ENCODE measurements at regions not wholly inside any gene's neighbourhood (a gene's known extent, or its start where the extent isn't known, plus 50 kb on each side); places are given as distances from the start of the nearest gene placed in this dataset.

- Histone ChIP-seq H3K27ac (ENCODE audit: low read depth, low read length) (no peak overlapping the region), H3K36me3 (ENCODE audit: insufficient read depth, low read length) (no peaks in the 10 kb centered on the region), H3K4me3 (ENCODE audit: low read depth in 1 of 2, low read length in 2 of 2) (no peak overlapping the region), H3K4me1 (ENCODE audit: insufficient read depth, low read length) (no peaks in the 10 kb centered on the region), H3K9ac (ENCODE audit: low read length) (no peak overlapping the region), H3K27me3 (ENCODE audit: control insufficient read depth in 1 of 2, insufficient read depth in 2 of 2, low read length in 2 of 2) (no peaks in the 10 kb centered on the region), H3K9me3 (ENCODE audit: low read length) (no peaks in the 10 kb centered on the region)
Observed at GRCh38 chr11:92510591-92510990, 286.0 kb downstream of the FAT3 start.

GRCh38 chr11:92511522-92512203 is 287.0 kb downstream of the FAT3 start:
- Histone ChIP-seq H3K9ac (ENCODE audit: low read length) (no peak overlapping the region), H3K9me3 (ENCODE audit: low read length) (no peaks in the 10 kb centered on the region), H3K4me3 (ENCODE audit: low read depth in 1 of 2, low read length in 2 of 2) (no peak overlapping the region), H3K27ac (ENCODE audit: low read depth, low read length) (no peak overlapping the region), H3K36me3 (ENCODE audit: insufficient read depth, low read length) (no peaks in the 10 kb centered on the region), H3K27me3 (ENCODE audit: control insufficient read depth in 1 of 2, insufficient read depth in 2 of 2, low read length in 2 of 2) (no peaks in the 10 kb centered on the region), H3K4me1 (ENCODE audit: insufficient read depth, low read length) (no peaks in the 10 kb centered on the region)

DNA sequence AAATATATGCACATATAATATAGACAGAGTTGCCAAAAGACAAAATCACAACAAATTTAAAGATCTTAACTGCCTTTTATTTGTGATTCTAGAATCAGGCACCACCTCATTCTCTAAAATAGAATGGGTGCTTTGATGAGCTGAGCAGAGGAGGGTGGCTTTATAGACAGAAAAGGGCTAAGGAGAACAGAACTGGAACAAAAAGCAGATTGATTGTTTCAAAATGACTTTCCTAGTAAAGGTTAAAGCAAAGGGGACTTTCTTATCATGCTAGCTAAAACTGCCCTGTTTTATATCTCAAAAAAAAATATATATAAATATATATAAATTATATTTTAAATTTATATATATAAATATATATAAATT is 287.6 kb downstream of the FAT3 start:
- Histone ChIP-seq H3K9ac (ENCODE audit: low read length) (no peak overlapping the region), H3K27me3 (ENCODE audit: control insufficient read depth in 1 of 2, insufficient read depth in 2 of 2, low read length in 2 of 2) (no peaks in the 10 kb centered on the region), H3K9me3 (ENCODE audit: low read length) (no peaks in the 10 kb centered on the region), H3K36me3 (ENCODE audit: insufficient read depth, low read length) (no peaks in the 10 kb centered on the region), H3K27ac (ENCODE audit: low read depth, low read length) (no peak overlapping the region), H3K4me3 (ENCODE audit: low read depth in 1 of 2, low read length in 2 of 2) (no peak overlapping the region), H3K4me1 (ENCODE audit: insufficient read depth, low read length) (no peaks in the 10 kb centered on the region)

DNA sequence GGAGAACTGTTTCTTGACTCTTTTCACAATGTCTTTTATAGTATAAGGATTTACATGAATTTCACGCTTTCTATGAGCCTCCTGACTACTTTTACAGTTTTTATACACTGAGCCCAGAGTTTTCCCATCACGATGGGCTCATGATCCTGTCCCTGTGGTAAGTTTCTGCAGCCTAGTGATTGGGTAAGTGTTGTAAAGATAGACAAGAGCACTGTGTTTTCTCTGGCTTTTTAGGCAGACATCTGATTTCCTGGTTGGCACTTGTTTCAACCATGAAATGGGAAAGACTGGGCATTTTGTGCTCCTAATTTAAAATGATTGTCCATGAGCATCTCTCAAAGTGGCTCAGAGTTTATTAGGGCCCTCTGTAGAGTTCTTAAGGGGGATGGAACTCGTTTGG is 299.0 kb downstream of the FAT3 start:
- no peaks in the 10 kb centered on the region for H3K27me3 ChIP-seq (ENCODE audit: control insufficient read depth in 1 of 2, insufficient read depth in 2 of 2, low read length in 2 of 2)
- H3K27ac ChIP-seq (ENCODE audit: low read depth, low read length): no peak overlapping the region
- no peaks in the 10 kb centered on the region for H3K9me3 ChIP-seq (ENCODE audit: low read length)
- H3K36me3 ChIP-seq (ENCODE audit: insufficient read depth, low read length): no peaks in the 10 kb centered on the region
- no peaks in the 10 kb centered on the region for H3K4me1 ChIP-seq (ENCODE audit: insufficient read depth, low read length)
- no peak overlapping the region for H3K9ac ChIP-seq (ENCODE audit: low read length)
- H3K4me3 ChIP-seq (ENCODE audit: low read depth in 1 of 2, low read length in 2 of 2): no peak overlapping the region

- H3K9ac ChIP-seq (ENCODE audit: low read length): no peak overlapping the region
- H3K4me1 ChIP-seq (ENCODE audit: insufficient read depth, low read length): no peaks in the 10 kb centered on the region
- H3K36me3 ChIP-seq (ENCODE audit: insufficient read depth, low read length): no peaks in the 10 kb centered on the region
- H3K4me3 ChIP-seq (ENCODE audit: low read depth in 1 of 2, low read length in 2 of 2): no peak overlapping the region
- no peak overlapping the region for H3K27ac ChIP-seq (ENCODE audit: low read depth, low read length)
- H3K9me3 ChIP-seq (ENCODE audit: low read length): no peaks in the 10 kb centered on the region
- H3K27me3 ChIP-seq (ENCODE audit: control insufficient read depth in 1 of 2, insufficient read depth in 2 of 2, low read length in 2 of 2): no peaks in the 10 kb centered on the region
Observed at GRCh38 chr11:92524542-92524941, 299.9 kb downstream of the FAT3 start.

- Histone ChIP-seq H3K4me1 (ENCODE audit: insufficient read depth, low read length) (no peaks in the 10 kb centered on the region), H3K36me3 (ENCODE audit: insufficient read depth, low read length) (no peaks in the 10 kb centered on the region), H3K4me3 (ENCODE audit: low read depth in 1 of 2, low read length in 2 of 2) (no peak overlapping the region), H3K9me3 (ENCODE audit: low read length) (no peaks in the 10 kb centered on the region), H3K27me3 (ENCODE audit: control insufficient read depth in 1 of 2, insufficient read depth in 2 of 2, low read length in 2 of 2) (no peaks in the 10 kb centered on the region), H3K9ac (ENCODE audit: low read length) (no peak overlapping the region), H3K27ac (ENCODE audit: low read depth, low read length) (no peak overlapping the region)
Observed at GRCh38 chr11:92527467-92527866, 302.8 kb downstream of the FAT3 start.

GRCh38 chr11:92528001-92528400 is 303.4 kb downstream of the FAT3 start:
- no peak overlapping the region for H3K4me3 ChIP-seq (ENCODE audit: low read depth in 1 of 2, low read length in 2 of 2)
- no peaks in the 10 kb centered on the region for H3K36me3 ChIP-seq (ENCODE audit: insufficient read depth, low read length)
- no peak overlapping the region for H3K9ac ChIP-seq (ENCODE audit: low read length)
- H3K4me1 ChIP-seq (ENCODE audit: insufficient read depth, low read length): no peaks in the 10 kb centered on the region
- H3K9me3 ChIP-seq (ENCODE audit: low read length): no peaks in the 10 kb centered on the region
- H3K27ac ChIP-seq (ENCODE audit: low read depth, low read length): no peak overlapping the region
- H3K27me3 ChIP-seq (ENCODE audit: control insufficient read depth in 1 of 2, insufficient read depth in 2 of 2, low read length in 2 of 2): no peaks in the 10 kb centered on the region

DNA sequence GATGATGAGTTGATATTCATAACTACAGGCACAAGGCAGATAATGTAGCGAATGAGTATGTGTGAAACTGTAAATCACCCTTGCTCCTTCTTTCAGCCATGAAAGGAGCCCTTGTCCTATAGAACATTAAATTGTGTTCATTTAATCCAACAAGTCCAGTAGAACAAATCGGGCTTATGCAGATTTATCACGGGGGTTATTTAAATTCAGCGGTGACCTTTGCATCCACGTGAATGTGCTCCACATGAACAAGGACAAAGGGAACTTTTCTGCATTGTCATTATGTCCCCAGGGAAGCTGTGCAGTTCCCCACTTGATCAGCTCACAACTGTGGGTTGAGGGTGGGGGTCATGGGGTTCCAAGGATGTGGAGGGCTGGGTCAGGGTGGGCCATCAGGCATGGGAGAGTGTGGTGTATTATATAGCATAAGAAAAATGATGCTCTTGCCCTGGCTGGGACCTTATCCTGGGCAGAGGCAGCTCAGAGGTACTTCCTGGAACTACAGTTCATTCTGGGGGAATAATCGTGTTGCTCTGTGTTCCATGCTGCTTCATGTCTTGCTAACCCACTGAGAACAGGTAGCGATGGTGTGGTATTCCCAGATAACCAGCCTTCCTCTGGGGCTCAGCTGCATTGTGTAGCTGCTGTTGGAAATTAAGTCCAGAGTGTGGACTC is 306.6 kb downstream of the FAT3 start:
- H3K36me3 ChIP-seq (ENCODE audit: insufficient read depth, low read length): no peaks in the 10 kb centered on the region
- no peaks in the 10 kb centered on the region for H3K27me3 ChIP-seq (ENCODE audit: control insufficient read depth in 1 of 2, insufficient read depth in 2 of 2, low read length in 2 of 2)
- H3K4me3 ChIP-seq (ENCODE audit: low read depth in 1 of 2, low read length in 2 of 2): no peak overlapping the region
- H3K9me3 ChIP-seq (ENCODE audit: low read length): no peaks in the 10 kb centered on the region
- H3K9ac ChIP-seq (ENCODE audit: low read length): no peak overlapping the region
- no peaks in the 10 kb centered on the region for H3K4me1 ChIP-seq (ENCODE audit: insufficient read depth, low read length)
- H3K27ac ChIP-seq (ENCODE audit: low read depth, low read length): no peak overlapping the region

DNA sequence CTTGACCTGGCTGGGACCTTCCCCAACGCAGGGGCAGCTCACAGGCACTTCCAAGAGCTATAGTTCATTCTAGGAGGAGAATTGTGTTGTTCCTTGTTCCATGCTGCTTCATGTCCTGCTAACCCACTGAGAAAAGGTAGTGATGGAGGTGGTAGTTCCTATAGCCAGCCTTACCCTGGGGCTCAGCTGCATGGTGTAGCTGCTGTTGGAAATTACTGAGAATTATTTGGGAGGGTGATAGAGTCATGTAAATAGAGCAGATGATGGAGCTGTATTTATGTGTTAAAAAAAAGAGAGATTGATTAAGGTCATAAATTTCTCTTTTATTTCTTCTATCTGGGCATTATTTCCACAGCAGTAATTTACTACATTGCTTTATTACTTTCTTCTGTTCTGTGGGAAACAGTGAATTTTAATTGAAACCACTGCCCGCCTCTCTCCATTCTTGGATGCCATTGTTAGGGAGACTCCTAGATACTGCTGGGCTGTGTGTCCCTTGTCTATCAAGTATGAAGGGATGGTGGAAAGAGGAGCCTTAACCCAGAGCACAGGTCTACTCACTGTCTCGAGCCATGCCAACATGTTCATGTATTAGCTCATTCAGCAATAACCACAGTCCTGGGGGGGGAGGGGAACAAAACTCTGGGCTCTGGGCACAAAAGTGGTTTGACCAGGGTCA is 309.2 kb downstream of the FAT3 start:
- Histone ChIP-seq H3K27ac (ENCODE audit: low read depth, low read length) (no peak overlapping the region), H3K9ac (ENCODE audit: low read length) (no peak overlapping the region), H3K4me3 (ENCODE audit: low read depth in 1 of 2, low read length in 2 of 2) (no peak overlapping the region), H3K4me1 (ENCODE audit: insufficient read depth, low read length) (no peaks in the 10 kb centered on the region), H3K9me3 (ENCODE audit: low read length) (no peaks in the 10 kb centered on the region), H3K36me3 (ENCODE audit: insufficient read depth, low read length) (no peaks in the 10 kb centered on the region), H3K27me3 (ENCODE audit: control insufficient read depth in 1 of 2, insufficient read depth in 2 of 2, low read length in 2 of 2) (no peaks in the 10 kb centered on the region)

- Histone ChIP-seq H3K36me3 (ENCODE audit: insufficient read depth, low read length) (no peaks in the 10 kb centered on the region), H3K4me3 (ENCODE audit: low read depth in 1 of 2, low read length in 2 of 2) (no peak overlapping the region), H3K27ac (ENCODE audit: low read depth, low read length) (no peak overlapping the region), H3K9ac (ENCODE audit: low read length) (no peak overlapping the region), H3K27me3 (ENCODE audit: control insufficient read depth in 1 of 2, insufficient read depth in 2 of 2, low read length in 2 of 2) (no peaks in the 10 kb centered on the region), H3K4me1 (ENCODE audit: insufficient read depth, low read length) (no peaks in the 10 kb centered on the region), H3K9me3 (ENCODE audit: low read length) (no peaks in the 10 kb centered on the region)
Observed at GRCh38 chr11:92536883-92537282, 312.3 kb downstream of the FAT3 start.

DNA sequence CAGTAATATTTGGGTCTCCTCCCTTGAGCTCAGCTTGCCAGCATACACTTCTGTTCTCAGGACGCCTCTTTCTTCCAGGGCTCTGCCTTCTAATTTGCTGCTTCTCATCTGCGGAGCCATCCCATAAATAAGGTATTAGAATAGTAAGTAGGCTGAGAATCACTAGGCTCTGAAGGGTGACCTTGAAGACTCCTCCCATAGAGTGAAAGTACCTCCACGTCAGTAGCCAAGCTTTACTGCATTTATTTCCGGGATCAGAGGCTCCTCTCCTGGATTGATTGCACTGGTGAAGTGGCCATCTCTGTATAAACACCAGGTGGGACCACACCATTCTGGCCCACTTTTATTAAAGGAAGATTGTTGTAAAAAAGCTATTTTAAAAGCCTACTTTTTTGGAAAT is 315.5 kb downstream of the FAT3 start:
- Histone ChIP-seq H3K4me1 (ENCODE audit: insufficient read depth, low read length) (no peaks in the 10 kb centered on the region), H3K4me3 (ENCODE audit: low read depth in 1 of 2, low read length in 2 of 2) (no peak overlapping the region), H3K9ac (ENCODE audit: low read length) (no peak overlapping the region), H3K27me3 (ENCODE audit: control insufficient read depth in 1 of 2, insufficient read depth in 2 of 2, low read length in 2 of 2) (no peaks in the 10 kb centered on the region), H3K9me3 (ENCODE audit: low read length) (no peaks in the 10 kb centered on the region), H3K36me3 (ENCODE audit: insufficient read depth, low read length) (no peaks in the 10 kb centered on the region), H3K27ac (ENCODE audit: low read depth, low read length) (no peak overlapping the region)
